Loucy (cell line): ENCODE measurements at regions not wholly inside any gene's neighbourhood (a gene's known extent, or its start where the extent isn't known, plus 50 kb on each side); places are given as distances from the start of the nearest gene placed in this dataset.

ENCODE experiments used
- EZH2phosphoT487 ChIP-seq: fragments of 200-600 bp; IDR thresholded peaks from 2 replicates; pipeline ENCODE4 v1.6.1; 2018; ENCODE audit warnings: antibody characterized with exemption, mild to moderate bottlenecking, moderate library complexity, borderline replicate concordance
- TF ChIP-seq, protein P1 (sequence below): fragments of 200-600 bp; sonication (generic); conservative IDR thresholded peaks from 2 replicates; pipeline ENCODE4 v1.5.1; 2014; ENCODE audit warnings: mild to moderate bottlenecking, antibody characterized with exemption, low read length

DNA sequence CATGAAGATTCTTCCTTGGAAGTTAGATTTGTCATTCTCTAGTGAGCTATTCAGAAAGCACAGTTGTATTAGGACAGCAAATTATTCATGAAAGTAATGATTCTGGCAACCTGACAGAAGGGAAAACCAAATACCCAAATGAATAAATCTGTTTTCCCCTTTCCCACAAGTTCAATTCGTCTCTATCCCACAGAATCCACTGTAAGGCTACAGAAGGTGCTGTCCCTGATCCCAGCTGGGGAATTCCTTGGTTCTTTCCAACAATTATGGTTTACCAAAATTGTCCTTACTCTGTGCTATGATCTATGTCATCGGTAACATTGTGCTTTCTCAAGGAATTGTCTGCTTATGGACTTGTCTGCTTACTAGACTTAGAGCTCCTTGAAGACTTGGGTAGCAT lies 104.2 kb downstream of the FASLG start:
- TF ChIP-seq, protein P1, sequence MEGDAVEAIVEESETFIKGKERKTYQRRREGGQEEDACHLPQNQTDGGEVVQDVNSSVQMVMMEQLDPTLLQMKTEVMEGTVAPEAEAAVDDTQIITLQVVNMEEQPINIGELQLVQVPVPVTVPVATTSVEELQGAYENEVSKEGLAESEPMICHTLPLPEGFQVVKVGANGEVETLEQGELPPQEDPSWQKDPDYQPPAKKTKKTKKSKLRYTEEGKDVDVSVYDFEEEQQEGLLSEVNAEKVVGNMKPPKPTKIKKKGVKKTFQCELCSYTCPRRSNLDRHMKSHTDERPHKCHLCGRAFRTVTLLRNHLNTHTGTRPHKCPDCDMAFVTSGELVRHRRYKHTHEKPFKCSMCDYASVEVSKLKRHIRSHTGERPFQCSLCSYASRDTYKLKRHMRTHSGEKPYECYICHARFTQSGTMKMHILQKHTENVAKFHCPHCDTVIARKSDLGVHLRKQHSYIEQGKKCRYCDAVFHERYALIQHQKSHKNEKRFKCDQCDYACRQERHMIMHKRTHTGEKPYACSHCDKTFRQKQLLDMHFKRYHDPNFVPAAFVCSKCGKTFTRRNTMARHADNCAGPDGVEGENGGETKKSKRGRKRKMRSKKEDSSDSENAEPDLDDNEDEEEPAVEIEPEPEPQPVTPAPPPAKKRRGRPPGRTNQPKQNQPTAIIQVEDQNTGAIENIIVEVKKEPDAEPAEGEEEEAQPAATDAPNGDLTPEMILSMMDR: no peak
- TF ChIP-seq EZH2phosphoT487: no peak
